Skin of body (tissue), 1 donor: ENCODE measurements at regions not wholly inside any gene's neighbourhood (a gene's known extent, or its start where the extent isn't known, plus 50 kb on each side); places are given as distances from the start of the nearest gene placed in this dataset.
A peak's percentile ranks its signal among the peaks of the same experiment; 100 is the strongest.

Experiments
- DNase-seq: peaks from one replicate; lab custom pipeline; 2025; lab: John Stamatoyannopoulos, UW

GRCh38 chr1:93815366-93816110, 63.5 kb downstream of the DNTTIP2 start:
- DNase-seq: no peak

DNA sequence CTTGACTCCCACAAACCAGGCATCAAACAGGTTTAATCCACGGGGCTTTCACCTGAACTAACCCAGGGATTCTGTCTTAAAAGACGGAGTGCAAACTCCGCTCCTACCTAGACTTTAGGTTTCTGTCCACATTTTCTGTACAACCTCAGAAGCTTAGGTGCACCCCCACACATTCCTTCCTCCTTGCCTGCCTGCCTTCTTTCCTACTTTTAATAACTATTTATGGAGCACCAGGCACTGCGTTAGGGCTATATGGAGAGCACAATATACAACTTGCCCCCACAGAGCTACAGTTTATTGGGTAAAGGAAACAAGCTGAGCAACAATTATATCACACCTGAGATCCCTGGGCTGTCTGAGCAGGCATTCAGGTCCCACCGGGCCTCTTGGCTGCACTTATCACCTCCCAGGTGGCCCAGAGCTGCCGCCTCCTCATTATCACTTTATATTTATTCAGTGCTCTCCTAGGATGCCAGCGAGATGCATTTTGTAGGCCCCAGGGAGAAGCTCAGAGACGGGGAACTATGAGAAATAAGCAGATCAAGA, 64.1 kb downstream of the DNTTIP2 start:
- DNase-seq: no peak

- peak; percentile 76 for DNase-seq
These were observed 64.8 kb downstream of the DNTTIP2 start for GRCh38 chr1:93814059-93814794.

- DNase-seq: no peak
These were observed 65.9 kb downstream of the DNTTIP2 start for GRCh38 chr1:93813076-93813475.

DNA sequence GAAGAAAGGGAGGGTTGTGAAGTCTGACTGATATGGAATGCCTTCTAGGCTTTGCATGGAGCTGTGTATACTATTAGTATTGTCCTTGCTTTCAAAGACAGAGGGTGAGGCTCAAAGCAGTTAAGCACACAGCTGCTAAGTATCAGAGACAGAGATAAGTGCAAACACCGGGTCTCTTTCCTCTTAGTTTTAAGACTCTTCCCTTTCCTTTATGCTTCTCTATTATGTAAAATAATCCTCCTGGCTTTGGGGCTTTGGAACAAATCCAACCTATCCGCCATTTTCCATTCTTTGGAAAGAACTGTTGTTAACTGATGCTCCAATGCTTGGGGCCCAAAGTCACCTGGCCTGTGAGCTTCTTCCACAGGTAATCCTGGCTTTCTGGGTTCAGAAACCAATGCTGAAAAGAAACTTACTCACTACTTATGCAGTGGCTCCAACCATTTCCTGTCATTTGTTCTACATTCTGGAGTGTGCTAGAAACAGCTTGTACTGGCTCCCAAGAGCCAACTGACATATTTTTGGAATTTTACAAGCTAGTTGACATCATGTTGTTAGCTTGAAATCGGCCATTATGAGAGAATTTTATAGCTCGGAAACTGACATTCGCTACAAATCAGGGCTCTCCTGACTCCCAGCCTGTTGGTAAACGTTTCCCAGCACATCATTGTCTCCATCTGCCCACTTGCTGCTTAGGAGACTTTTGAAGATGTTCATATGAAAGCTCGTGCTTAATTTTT, 67.5 kb downstream of the DNTTIP2 start:
- DNase-seq: peak; percentile 60

GRCh38 chr1:93810316-93810715, 68.7 kb downstream of the DNTTIP2 start:
- DNase-seq: no peak

GRCh38 chr1:93808871-93809270, 70.1 kb downstream of the DNTTIP2 start:
- no peak for DNase-seq

GRCh38 chr1:93807311-93807930, 71.6 kb downstream of the DNTTIP2 start:
- no peak for DNase-seq

GRCh38 chr1:93805027-93805610, 73.9 kb downstream of the DNTTIP2 start:
- DNase-seq: no peak

GRCh38 chr1:93804412-93804811, 74.6 kb downstream of the DNTTIP2 start:
- DNase-seq: no peak

- DNase-seq: no peak
These were observed 77.5 kb downstream of the DNTTIP2 start for GRCh38 chr1:93801471-93801870.

- DNase-seq: no peak
These were observed 78.2 kb downstream of the DNTTIP2 start for GRCh38 chr1:93800856-93801255.

GRCh38 chr1:93798291-93798690, 80.7 kb downstream of the DNTTIP2 start:
- DNase-seq: no peak

GRCh38 chr1:93784538-93784937, 94.5 kb downstream of the DNTTIP2 start:
- no peak for DNase-seq

GRCh38 chr1:93783876-93784275, 95.1 kb downstream of the DNTTIP2 start:
- no peak for DNase-seq

DNA sequence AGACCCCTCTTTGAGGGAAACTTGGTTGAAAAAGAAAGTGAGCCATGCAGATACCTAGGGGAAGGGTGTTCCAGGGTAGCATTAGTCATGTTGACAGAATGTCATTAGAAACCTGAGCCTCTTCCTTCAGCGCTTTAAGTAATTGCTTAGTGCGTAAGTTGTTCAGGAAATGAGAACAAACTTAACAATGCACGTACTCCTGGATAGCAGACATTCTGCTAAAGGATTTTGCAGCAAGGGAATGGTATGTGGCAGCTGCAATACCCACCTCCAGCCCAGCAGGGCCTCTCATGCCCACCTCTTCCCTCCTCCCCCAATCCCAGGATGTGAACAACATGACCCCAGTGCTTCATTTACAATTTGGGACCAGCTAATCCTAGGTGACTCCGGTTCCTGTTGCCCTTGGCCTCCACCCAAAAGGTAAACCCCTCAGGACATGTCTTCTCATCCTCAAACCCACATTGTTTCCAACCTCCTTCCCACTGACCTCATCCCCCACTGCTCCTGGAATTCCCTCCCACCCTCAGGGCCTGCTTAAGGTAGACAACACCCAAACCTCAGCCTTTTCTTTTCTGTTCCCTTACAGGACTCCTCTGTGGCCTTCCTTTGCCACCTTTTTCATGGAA, 98.0 kb upstream of the BCAR3 start:
- no peak for DNase-seq

- DNase-seq: no peak
These were observed 96.8 kb upstream of the BCAR3 start for GRCh38 chr1:93778457-93778856.

DNA sequence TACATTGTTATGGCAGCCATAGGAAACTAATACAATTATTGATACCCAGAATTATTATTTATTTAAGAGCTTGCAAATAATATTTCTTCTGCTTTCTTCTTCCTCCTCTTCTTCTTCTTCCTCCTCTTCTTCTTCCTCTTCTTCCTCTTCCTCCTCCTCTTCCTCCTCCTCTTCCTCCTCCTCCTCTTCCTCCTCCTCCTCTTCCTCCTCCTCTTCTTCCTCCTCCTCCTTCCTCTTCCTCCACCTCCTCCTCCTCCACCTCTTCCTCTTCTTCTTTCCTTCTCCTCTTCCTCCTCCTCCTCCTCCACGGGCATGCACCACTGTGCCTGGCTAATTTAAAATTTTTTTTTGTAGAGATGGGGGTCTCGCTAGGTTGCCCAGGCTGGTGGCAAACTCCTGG, 95.6 kb upstream of the BCAR3 start:
- no peak for DNase-seq

GRCh38 chr1:93776728-93777127, 95.1 kb upstream of the BCAR3 start:
- no peak for DNase-seq

GRCh38 chr1:93775224-93775623, 93.6 kb upstream of the BCAR3 start:
- DNase-seq: no peak

GRCh38 chr1:93774707-93775106, 93.1 kb upstream of the BCAR3 start:
- no peak for DNase-seq
